Right ventricle myocardium superior (tissue), 1 donor: ENCODE measurements at regions not wholly inside any gene's neighbourhood (a gene's known extent, or its start where the extent isn't known, plus 50 kb on each side); places are given as distances from the start of the nearest gene placed in this dataset.
"Not testable (repeated sequence)": the region's sequence is repeated elsewhere in the genome, so short reads cannot be mapped to it uniquely, and the experiment has no call there.

Experiments used
- ATAC-seq: fragments of 200-7000 bp; cut with Tn5 transposase; one replicate; pipeline ENCODE4 v1.9.1; 2020; ENCODE audit warnings: mild to moderate bottlenecking; ENCODE audit not compliant: poor library complexity
- DNase-seq: peaks from one replicate; pipeline ENCODE4 v3.0.0-alpha.2; 2020
- intact Hi-C: fragments of 100-400 bp; cut with DNase I; formaldehyde crosslinking; loops from one replicate; pipeline ENCODE4 v1.11.2; 2022
- donor health status: DM: no; HTN: yes; CAD: no; lungs with severe emphysema.

DNA sequence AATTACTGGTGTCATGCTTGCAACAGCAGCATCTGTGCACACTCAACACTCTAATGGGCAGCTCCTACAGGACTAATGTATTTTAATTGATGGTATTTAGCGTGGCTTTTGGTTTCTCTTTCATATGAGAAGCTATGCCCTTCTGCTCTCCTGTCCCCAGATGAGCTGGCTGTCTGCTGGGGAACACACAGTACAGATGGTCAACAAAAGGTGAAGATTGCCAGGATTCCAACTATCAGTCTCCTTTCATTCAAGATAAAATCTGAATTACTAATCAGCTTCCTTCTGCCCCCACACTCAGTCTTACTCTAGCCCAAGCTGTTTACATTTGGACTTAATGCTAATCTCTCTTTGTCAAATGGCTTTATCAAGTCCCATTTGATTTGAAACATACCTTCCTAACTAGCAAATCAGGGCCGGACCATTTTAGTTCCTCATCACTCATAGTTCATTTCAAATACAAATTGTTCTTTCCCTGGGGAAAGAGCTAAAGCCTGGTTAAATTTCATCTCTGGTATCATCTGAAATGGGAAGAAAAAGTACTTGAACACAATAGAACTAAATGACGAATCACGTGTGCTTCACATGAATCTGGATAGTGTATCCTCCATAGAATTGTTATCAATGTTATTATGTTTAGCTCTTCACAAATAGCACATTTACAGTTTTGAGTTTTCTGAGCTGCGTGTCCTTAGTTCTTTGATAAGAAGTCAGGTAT is 988.0 kb downstream of the PCDH17 start:
- intact Hi-C loops = no loop called here
- DNase-seq (no peak), ATAC-seq (no peak)

DNA sequence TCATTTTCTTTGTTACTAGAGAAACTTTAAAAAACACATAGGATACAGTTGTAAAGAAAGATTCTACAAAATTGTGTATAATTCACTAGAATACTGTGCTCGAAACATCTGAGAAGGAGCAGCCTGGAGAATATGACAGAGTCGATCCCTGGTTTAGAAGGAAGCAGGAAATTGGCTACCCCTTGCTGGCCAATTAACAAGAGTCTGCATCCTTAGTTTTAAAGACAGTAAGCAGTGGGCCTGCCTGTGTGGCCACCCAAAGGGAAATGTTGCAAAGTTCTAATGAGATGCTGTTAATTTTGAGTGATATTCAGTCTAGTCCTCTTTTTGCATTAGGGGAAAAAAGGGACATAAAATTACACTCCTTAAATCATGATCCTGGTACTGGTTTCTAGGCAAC is 988.6 kb downstream of the PCDH17 start:
- DNase-seq = no peak
- ATAC-seq = no peak
- intact Hi-C loops = no loop called here

DNA sequence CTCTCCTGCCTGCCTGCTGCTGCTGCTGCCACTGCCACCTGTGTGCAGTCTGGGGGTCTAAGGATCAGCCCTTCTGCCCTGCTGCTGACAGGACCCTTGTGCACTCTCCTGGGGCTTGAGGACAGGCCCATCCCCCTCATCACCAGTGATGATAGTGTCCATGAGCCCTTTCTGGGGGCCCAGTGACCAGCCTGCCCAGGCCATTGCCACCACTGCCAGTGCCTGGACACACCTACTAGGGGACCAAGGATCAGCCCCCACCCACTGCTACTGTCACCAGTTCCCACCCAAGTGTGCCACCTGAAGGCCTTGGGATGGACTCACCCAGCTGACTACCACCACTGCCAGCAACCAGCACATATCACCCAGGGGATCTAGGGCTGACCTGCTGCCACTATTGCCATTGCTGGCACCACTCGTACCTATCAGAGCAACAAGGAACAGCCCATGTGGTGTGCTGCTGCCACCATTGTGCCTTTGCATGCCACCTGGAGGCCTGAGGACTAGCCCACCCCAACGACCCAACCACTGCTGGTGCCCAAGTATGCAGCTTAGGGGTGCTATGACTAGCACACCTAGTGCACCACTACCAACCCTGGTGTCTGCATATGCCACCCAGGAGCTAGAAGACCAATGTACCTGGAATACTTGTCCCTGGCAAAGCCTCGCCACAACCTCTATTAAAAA is 994.3 kb downstream of the PCDH17 start:
- DNase-seq = no peak
- no peak for ATAC-seq

DNA sequence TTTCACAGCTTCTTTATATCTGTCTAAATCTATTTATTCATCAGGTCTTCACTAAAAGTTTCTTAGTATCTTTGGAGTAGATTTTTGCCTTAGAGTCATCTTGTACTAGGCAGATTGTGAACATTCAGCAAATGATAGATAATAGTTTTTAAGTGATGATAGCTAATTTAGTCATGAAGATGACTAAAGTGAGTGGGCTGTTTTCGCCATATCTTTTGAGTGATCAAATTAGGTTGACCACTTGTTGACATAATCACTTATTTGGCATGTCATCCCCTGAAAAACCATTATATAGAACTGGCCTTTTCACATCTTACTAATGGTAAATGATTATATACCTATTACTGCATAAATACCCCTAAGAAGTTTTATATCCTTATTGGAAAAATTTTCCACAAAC is 999.2 kb downstream of the PCDH17 start:
- intact Hi-C loops = no loop called here
- DNase-seq = no peak

More for the DNA sequence above, 994.3 kb downstream of the PCDH17 start:
- intact Hi-C loops = no loop called here

DNA sequence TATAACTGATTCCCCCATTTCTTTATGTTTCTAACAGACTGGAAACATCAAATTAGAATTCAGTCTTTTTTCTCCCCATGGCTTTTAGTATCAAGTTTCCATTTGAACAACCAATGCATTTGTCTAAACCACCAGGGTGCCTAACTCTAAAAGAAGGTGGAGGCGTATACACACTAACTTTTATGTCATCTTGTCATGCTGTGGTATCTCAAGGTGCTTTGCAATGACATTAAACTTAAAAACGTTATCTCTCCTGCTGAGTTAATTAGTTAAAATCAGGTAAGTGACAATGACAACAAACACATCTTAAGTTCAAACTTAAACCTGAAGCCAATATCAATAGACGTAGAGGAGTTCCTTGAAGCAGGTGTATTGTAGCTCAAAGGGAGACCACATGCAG is 1001.7 kb downstream of the PCDH17 start:
- DNase-seq (no peak), ATAC-seq (no peak)
- intact Hi-C loops = no loop called here

More for the DNA sequence above, 999.2 kb downstream of the PCDH17 start:
- ATAC-seq = no peak

DNA sequence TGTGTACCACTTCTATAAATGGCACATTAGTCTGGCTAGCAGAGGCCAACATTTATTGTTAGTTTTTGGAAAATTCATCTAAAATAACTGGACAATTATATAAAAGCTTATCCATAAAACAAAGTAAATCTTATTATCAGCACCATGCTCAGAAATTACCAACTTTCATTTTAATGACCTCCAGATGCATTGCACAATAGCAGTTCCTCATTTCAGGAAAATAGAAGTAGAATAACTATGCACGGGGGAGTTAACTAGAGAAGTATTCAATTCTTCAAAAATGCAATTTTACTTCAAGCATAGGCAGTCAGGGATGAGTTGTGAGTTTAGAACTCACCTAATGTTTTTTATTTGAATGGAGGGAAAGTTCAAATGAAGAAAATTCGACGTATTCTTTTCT is 1023.5 kb downstream of the PCDH17 start:
- intact Hi-C loops = no loop called here
- ATAC-seq (peak; percentile 25), DNase-seq (no peak)

DNA sequence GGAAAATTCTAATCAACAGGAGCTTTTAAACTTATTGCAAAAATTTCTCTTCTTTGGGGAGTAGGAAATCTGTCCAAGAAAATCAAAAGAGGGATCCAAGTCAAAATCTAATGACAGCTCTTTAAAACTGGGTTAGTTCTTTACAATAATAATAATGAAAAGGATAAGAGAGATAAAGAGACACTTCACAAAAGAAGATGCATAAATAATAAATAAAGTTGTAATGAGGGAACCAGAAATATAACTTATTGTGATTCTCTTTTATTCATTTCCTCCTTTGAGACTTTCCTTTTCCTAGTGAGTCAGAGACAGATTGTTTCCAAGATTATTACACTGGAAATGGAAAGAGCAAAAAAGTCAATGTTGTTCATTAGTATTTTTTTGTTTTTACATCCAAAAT is 1029.3 kb downstream of the PCDH17 start:
- no peak for ATAC-seq
- no peak for DNase-seq
- intact Hi-C loops = no loop called here

DNA sequence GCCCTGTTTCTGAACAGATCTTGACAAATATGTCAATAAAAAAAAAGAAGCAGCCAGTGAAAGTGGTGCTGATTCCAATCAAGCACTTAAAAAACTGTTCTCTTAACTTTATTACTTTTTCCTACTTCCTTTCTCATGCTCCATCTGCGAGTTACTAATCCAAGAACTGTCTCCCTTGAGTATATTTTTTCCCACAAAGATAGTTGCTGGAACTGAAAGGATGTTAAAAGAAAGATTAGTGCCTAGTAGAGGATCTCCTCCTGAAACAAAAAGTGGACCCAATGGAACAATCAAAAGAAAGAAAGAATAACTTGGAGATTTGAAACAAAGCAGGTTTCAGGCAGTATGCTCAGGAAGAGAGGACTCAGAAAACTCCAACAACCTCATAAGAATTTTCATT is 1034.8 kb downstream of the PCDH17 start:
- DNase-seq (no peak), ATAC-seq (no peak)
- intact Hi-C loops = no loop called here

DNA sequence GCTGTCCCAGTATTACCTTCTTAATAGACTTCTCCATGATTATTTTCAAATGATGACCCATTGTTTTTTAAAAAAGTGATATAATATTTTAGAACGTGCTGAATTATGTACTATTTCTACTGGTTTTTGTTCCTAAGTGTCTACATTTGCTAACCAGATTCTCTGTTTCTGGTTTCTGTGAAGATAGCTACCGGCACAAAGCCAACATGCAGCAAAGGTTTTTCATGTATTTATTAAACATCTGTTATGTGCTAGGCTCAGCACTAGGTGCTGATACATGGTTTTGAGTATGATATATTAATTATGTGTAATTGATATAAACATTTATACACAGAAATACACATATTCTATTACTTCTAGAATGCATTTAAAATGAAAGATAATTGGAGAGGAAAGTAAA is 1035.6 kb downstream of the PCDH17 start:
- intact Hi-C loops = no loop called here
- ATAC-seq (no peak), DNase-seq (no peak)

DNA sequence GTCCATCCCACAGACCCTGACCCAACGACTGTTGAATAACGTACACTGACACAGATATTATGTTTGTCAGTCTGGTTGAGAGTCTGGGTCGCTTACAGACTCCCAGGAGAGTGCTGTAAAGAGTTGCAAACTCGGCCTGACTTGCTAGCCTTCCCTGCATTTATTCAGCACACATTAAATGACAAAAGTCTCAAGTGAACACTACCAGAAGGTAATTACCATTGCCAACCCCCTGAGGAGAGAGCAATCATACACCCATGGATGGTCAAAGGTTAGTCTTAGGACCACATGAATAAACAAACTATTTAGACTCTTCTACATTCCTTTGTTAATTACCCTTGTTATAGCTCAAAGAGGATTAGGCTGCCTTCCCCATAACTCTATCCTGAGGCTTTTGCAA is 1048.6 kb downstream of the PCDH17 start:
- intact Hi-C loops = no loop called here
- ATAC-seq (no peak), DNase-seq (no peak)

DNA sequence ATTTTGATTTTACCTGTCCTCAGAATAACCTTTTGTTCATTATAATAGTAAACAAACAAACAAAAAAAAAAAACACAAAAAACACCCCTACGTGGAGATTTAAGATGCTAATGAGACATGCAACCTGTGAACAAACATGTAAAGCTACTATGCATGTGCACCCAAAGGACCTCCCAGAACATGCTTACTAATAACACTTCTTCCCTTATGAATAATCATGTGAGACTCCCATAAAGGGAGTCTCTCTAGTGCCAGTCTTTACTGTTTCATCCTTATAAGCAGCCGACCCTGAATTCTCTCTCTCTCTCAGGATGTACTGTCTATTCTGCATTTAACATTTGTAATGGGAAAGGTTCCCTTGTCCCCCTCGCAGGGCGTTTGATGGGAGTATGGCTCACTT is 1051.1 kb downstream of the PCDH17 start:
- intact Hi-C loops = no loop called here
- no peak for ATAC-seq
- no peak for DNase-seq

DNA sequence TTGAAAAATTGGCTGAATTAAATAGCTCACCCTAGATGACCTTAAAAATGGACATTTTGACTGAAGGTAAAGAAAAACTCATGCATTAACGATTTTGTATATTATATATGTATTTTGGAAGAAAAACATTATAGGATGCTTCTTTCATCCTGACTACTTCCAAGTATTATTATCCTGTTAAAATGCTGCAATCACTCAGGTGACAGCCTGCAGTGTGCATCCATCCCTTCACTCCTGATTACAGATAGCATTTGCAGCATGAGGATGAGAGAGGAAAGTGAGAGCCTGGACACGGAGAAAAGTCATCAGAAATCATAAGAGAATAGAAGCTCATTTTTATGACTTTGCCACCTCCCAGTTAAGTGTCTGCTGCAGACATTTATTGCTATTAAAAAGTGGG is 1055.6 kb downstream of the PCDH17 start:
- ATAC-seq = no peak
- no peak for DNase-seq
- intact Hi-C loops = no loop called here

DNA sequence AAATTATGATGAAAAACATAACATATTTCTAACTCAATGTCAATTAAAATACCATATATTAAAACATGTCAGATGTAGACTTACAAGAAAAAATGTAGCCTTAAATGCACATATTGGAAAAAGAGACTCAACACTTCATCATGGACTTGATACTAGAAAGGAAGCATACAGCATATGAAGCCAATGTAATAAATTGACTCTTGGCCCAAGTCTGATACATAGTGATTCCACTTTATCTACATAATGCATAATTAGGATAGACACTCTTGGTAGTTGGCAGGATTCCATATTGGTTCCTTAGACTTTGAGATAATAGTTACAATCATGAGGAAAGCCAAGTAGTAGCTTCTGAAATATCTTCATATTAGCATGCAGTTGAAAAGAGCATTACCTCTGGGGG is 1067.0 kb downstream of the PCDH17 start:
- ATAC-seq (no peak), DNase-seq (no peak)
- intact Hi-C loops = no loop called here

DNA sequence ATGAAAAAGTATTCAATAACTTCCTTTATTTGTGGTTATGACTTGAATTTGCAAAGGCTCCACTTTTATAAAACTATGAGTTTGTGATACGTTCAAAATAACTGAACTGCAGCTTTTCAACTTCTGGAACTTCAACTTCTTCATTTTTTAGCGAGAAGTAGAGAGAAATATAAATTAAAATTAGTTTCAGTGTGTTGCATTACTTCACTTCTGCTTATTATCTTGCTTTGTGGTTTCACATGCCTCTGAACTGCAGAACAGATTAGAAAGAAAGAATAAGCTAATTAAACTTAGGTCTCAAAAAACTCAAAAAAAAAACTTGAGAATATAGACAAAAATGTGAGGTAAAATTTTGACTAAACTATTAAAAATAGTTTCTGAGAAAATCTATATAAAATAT is 1073.4 kb downstream of the PCDH17 start:
- ATAC-seq = no peak
- intact Hi-C loops = no loop called here
- no peak for DNase-seq

DNA sequence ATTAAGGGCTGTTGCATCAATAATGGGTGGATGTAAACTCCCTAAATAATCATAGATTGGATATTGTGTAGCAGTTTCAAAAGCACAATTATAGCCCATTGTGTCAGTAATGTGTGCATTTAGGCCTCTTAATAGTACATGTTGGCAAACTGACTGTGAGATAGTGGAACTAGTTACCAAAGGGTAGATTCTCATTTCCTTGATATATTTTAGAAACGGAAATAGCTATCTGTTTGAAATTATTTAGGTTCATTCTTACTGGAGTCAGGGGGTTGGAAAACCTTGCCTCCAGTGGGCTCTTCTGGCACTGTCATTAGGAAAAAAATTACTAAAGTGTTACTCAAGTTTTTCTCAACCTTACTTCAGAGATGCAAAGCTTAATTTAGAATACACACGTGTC is 1074.9 kb downstream of the PCDH17 start:
- intact Hi-C loops = no loop called here
- DNase-seq = no peak

DNA sequence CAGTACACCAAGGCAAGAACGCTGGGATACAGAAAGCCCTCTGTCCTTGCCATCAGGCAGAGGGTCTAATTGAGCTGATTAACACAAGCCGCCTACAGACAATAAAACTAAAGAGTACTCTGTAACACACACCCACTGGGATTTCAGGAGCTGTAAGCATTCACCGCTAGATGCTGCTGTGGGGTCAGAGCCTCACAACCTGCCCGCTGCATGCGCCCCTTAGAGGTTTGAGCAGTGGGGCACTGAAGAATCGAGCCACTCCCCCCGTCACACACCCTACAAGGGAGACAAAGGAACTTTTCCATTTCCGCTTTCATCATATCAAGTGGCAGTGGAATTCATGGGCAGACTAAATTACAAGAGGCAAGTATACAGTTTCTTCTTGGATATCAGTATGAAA is 1080.6 kb downstream of the PCDH17 start:
- DNase-seq (no peak), ATAC-seq (no peak)
- intact Hi-C loops = no loop called here

More for the DNA sequence above, 1074.9 kb downstream of the PCDH17 start:
- ATAC-seq = no peak

DNA sequence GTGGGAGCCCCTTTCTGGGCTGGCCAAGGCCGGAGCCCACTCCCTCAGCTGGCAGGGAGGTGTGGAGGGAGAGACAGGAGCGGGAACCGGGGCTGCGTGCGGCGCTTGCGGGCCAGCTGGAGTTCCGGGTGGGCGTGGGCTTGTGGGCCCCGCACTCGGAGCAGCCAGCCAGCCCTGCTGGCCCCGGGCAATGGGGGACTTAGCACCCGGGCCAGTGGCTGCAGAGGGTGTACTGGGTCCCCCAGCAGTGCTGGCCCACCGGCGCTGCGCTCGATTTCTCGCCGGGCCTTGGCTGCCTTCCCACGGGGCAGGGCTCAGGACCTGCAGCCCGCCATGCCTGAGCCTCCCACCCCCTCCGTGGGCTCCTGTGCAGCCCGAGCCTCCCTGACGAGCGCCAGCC is 1082.5 kb downstream of the PCDH17 start:
- DNase-seq, intact Hi-C loops, ATAC-seq: not testable (repeated sequence)

DNA sequence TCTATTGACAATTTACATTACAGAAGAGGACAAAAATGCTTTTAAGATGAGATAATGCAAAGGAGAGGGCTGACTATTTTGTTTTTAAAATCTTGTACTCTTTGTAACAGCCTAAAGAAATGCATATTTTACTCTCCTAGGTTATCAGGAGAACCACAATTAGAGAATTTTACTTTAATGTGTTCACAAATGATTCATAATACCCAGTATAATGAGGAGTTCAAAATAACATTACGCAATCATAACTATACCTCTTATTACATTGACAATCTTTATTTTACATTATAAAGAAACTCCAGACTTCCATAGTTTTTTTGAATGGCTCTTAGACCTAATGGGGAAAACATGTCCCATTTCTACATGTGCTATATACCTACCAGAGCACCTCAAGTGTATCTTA is 1089.7 kb downstream of the PCDH17 start:
- ATAC-seq = no peak
- intact Hi-C loops = no loop called here
- DNase-seq = no peak

DNA sequence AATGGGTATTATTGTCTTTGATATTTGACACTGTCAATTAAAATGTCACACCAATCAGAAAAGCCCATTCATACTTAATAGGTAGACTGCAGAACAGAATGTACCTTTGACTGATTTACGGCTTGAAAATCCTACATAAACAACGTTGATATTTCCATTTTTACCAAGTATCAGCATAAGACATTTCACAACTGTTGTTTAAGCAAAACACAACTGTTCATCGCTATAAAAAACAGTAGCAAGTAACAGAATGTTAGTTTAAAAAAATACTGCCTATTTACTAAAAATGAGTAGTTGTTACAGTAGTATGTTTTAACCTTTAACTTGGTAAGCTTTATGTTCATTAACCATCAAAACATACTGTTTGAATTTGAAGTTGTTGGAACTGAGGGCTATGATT is 1096.6 kb downstream of the PCDH17 start:
- ATAC-seq (no peak), DNase-seq (no peak)
- intact Hi-C loops = no loop called here

DNA sequence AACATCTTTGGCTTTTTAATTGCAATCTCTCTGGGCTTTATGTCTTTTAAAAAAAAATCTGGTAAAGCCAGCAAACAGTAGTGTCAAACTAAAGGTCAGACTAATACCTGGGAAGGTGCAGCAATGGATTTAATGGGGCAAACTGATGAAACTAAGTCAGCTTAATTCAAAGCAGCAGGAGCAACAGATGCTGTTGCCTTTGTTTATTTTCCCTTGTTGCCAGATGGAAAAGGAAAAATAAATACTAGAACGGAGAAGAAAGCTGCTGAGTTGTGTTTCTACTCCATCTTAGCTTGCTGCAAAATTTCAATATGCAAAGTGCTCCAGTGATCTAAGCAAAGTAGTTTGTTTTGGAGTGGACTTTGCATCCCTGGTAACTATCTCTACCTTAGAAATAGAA is 1097.8 kb downstream of the PCDH17 start:
- intact Hi-C loops = no loop called here
- ATAC-seq (no peak), DNase-seq (no peak)

DNA sequence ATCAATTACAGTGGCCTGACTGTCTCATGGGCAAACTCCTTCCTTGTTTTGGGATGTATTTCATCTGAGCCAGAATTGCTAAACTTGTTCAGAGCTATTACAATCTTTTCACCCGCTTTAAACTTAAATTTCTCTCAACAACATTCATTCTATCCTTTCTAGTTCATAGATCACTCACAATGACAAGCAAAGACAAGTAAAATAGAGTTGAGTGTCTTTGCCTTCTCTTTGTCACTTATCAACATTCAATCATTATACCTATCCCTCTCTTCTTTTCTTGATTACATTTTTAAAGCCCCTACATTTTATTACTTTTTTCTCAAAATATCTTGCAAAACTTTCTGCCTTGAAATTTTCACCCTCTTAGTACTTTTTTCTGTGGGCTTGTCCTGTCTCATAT is 1113.1 kb downstream of the PCDH17 start:
- intact Hi-C loops = no loop called here
- ATAC-seq (no peak), DNase-seq (no peak)
